B cell (primary cell): ENCODE measurements at regions not wholly inside any gene's neighbourhood (a gene's known extent, or its start where the extent isn't known, plus 50 kb on each side); places are given as distances from the start of the nearest gene placed in this dataset.

Experiments
- EZH2 ChIP-seq: IDR thresholded peaks from 2 replicates; pipeline ENCODE4 v1.6.1; 2012; ENCODE audit warnings: borderline replicate concordance, low read depth, mild to moderate bottlenecking, moderate library complexity, low read length; ENCODE audit not compliant: insufficient read depth, poor library complexity, severe bottlenecking
- TF ChIP-seq, protein P1 (sequence below): fragments of 200-600 bp; IDR thresholded peaks from one replicate; pipeline ENCODE4 v1.8.0; 2022; ENCODE audit warnings: antibody characterized with exemption, mild to moderate bottlenecking

DNA sequence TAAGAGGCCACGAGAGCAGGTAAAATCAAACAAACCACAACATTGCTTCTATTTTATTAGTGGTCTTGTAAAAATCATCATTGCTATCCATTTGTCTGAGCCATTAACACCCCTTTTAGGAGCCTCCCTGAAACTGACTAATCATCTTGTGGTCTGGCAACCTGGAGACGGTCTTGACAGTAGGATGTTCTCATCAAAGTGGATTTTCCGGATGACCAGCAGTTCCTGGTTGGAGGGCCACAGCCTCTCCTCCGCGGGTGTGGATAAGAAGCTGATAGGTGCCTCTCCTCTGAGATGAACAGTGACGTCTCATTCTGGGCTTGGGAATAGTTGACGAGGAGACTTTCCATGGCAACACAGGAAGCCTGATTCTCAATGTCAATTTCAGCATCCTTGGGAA lies 490.7 kb downstream of the TYW1 start:
- TF ChIP-seq EZH2, result no peak
- TF ChIP-seq, protein P1, sequence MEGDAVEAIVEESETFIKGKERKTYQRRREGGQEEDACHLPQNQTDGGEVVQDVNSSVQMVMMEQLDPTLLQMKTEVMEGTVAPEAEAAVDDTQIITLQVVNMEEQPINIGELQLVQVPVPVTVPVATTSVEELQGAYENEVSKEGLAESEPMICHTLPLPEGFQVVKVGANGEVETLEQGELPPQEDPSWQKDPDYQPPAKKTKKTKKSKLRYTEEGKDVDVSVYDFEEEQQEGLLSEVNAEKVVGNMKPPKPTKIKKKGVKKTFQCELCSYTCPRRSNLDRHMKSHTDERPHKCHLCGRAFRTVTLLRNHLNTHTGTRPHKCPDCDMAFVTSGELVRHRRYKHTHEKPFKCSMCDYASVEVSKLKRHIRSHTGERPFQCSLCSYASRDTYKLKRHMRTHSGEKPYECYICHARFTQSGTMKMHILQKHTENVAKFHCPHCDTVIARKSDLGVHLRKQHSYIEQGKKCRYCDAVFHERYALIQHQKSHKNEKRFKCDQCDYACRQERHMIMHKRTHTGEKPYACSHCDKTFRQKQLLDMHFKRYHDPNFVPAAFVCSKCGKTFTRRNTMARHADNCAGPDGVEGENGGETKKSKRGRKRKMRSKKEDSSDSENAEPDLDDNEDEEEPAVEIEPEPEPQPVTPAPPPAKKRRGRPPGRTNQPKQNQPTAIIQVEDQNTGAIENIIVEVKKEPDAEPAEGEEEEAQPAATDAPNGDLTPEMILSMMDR, result no peak
